Aorta (tissue), 5 donors: ENCODE measurements at regions not wholly inside any gene's neighbourhood (a gene's known extent, or its start where the extent isn't known, plus 50 kb on each side); places are given as distances from the start of the nearest gene placed in this dataset.

ENCODE experiments used
- ATAC-seq: fragments of 200-7000 bp; cut with Tn5 transposase; one replicate; pipeline ENCODE4 v1.9.1; 2022; ENCODE audit warnings: moderate library complexity; ENCODE audit not compliant: low FRiP score
- DNase-seq, 2 donors: peaks; one replicate each; pipeline ENCODE4 v3.0.0-alpha.2; 2020
- H3K27ac ChIP-seq, 2 donors: one replicate each; pipeline ENCODE4 v1.5.1; 2013; ENCODE audit warnings: low read length in 2 of 2, mild to moderate bottlenecking in 2 of 2, moderate library complexity in 2 of 2, control low read depth in 1 of 2, inconsistent platforms in 1 of 2, low read depth in 1 of 2
- H3K27me3 ChIP-seq, 2 donors: one replicate each; pipeline ENCODE4 v1.6.1; 2013; ENCODE audit warnings: control low read depth in 1 of 2, low read length in 1 of 2, mild to moderate bottlenecking in 1 of 2, moderate library complexity in 1 of 2; ENCODE audit not compliant: insufficient read depth in 2 of 2, control insufficient read depth in 1 of 2
- H3K36me3 ChIP-seq, 2 donors: one replicate each; pipeline ENCODE4 v1.6.1; 2013; ENCODE audit warnings: control low read depth in 1 of 2, low read length in 1 of 2, mild to moderate bottlenecking in 1 of 2; ENCODE audit not compliant: insufficient read depth in 2 of 2, control insufficient read depth in 1 of 2
- H3K4me1 ChIP-seq, 2 donors: one replicate each; pipeline ENCODE4 v1.6.1; 2013; ENCODE audit warnings: low read length in 2 of 2, control low read depth in 1 of 2, mild to moderate bottlenecking in 1 of 2, moderate library complexity in 1 of 2; ENCODE audit not compliant: insufficient read depth in 2 of 2, control insufficient read depth in 1 of 2
- H3K4me3 ChIP-seq, 2 donors: one replicate each; pipeline ENCODE4 v1.5.1; 2013; ENCODE audit warnings: low read length in 2 of 2, control low read depth in 1 of 2, mild to moderate bottlenecking in 1 of 2
- H3K9me3 ChIP-seq: one replicate; pipeline ENCODE4 v1.6.1; 2013; ENCODE audit warnings: mild to moderate bottlenecking, low read length; ENCODE audit not compliant: control insufficient read depth
- WGBS, 2 donors: extraction: QIAGEN DNeasy Blood & Tissue Kit; methylation state at CpG; one replicate each; pipeline ENCODE4 v1.1.7; 2013; 5-methylcytosine and 5-hydroxymethylcytosine counted together
- intact Hi-C, 2 donors: fragments of 100-400 bp; cut with DNase I; formaldehyde crosslinking; loops; one replicate each; pipeline versions ENCODE4 v1.14.2 to v1.15.0; 2022
- donor health status: healthy with polysubstance abuse.
- donor health status: Bipolar disorder and iron deficiency.
- donor health status: DM: no; HTN: no; CAD: no.
- donor health status: DM: no; HTN: no; CAD: no.
- donor health status: DM: yes; HTN: yes; CAD: no.

DNA sequence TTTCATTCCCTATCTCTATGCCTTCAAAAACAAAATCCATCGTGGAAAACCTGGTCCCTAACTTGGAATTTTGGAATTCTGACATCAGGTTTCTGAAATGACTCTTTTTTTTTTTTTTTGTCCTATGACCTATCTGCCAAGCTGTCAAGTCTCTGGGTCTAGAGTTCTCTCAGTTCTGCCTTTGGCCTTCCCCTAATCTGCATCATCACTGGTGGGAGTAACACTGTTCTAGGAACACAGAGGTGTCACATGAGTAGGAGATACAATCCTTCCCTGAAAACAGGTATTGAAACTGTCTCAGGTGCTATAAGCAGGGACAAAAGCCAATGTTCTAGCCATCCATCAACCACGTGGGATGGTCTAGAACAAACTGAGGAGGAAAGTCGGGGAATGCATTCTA, 142.0 kb upstream of the ATP1B1 start:
- Histone ChIP-seq H3K27me3 (no peaks in the 10 kb centered on the region), H3K9me3 (no peaks in the 10 kb centered on the region), H3K27ac (no peak overlapping the region), H3K4me3 (no peak overlapping the region), H3K36me3 (no peaks in the 10 kb centered on the region), H3K4me1 (no peaks in the 10 kb centered on the region)
- intact Hi-C loops = no loop called here
- 88 to 93% methylated on average over 3 of the region's 3 CpGs for WGBS, 2 donors
- DNase-seq (no peak), ATAC-seq (no peak)

DNA sequence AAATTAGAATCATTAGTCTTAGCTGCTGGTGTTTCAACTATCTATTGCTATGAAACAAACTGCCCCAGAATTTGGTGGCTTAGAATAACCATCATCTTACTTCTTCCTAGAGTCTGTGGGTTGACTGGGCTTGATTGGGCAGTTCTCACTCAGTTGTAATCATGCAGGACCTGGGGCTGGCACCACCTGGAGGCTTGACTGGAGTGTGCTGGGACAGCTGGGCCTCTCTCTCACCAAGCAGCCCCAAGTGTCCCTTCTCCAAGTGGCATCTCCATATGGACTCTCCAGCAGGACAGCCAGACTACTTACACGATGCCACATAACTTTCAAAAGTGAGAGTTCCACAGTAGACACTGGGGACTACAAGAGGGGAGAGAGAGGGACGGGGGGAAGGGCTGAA, 140.3 kb upstream of the ATP1B1 start:
- H3K4me3 ChIP-seq = no peak overlapping the region
- DNase-seq = no peak
- no peak for ATAC-seq
- no peaks in the 10 kb centered on the region for H3K9me3 ChIP-seq
- no peaks in the 10 kb centered on the region for H3K4me1 ChIP-seq
- WGBS, 2 donors = 74 to 83% methylated on average over 2 of the region's 2 CpGs
- H3K27ac ChIP-seq = no peak overlapping the region
- intact Hi-C loops = no loop called here
- no peaks in the 10 kb centered on the region for H3K36me3 ChIP-seq
- no peaks in the 10 kb centered on the region for H3K27me3 ChIP-seq

DNA sequence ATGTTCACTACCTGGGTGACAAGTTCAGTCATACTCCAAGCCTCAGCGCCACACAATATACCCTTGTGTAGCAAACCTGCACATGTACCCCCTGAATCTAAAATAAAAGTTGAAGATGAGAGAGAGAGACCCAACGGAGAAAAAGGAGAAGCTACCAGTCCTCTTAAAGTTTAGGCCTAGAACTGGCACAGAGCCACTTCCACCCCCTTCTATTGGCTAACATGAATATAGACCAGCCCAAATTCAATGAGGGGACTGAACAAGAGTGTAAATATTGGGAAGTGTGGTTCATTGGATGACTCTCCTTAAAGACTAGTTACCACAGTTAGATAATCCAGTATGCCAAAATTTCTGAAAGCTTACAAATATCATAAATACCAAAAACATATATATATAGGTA, 139.9 kb upstream of the ATP1B1 start:
- Histone ChIP-seq H3K36me3 (no peaks in the 10 kb centered on the region), H3K9me3 (no peaks in the 10 kb centered on the region), H3K4me1 (no peaks in the 10 kb centered on the region), H3K27ac (no peak overlapping the region), H3K27me3 (no peaks in the 10 kb centered on the region), H3K4me3 (no peak overlapping the region)
- WGBS, 2 donors = 92% methylated on average over 2 of the region's 2 CpGs
- intact Hi-C loops = no loop called here
- ATAC-seq (no peak), DNase-seq (no peak)

DNA sequence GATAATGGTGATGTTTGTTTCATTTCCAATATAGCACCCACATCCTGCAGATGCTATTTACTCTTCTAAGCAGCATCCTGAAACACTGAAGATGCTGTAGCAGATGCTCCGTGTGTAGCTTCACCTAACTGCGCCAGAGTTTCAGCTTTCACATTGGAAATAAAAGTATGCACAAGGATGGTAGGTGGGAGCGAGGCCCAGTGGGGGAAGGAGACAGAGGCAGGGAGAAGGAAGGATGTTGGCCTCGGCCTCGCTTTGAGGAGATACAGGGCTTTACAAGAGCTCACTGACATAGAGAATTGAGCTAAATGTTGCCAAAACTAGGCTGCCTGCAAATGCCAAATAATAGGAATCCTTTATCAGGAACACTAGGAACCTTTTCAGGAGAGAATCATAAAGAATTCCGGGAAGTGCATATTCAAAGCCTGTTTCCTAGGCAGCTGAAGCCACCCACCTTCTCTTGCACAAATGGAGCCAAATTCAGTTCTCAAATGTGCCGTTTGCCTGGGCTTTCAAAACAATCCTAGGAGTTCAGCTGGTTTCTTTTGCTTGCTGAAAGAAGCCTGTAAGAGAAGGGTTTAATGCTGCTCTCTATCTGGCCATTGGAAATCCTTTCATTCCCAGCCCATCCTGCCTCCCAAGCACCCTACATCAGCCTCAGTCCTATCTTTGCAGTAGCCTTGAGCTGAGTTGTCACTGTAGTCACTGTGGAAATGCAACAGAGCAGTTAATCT, 135.4 kb upstream of the ATP1B1 start:
- DNase-seq (no peak), ATAC-seq (no peak)
- WGBS, 2 donors = 62 to 64% methylated on average over 7 of the region's 7 CpGs
- Histone ChIP-seq H3K27me3 (no peaks in the 10 kb centered on the region), H3K4me1 (no peaks in the 10 kb centered on the region), H3K9me3 (no peaks in the 10 kb centered on the region), H3K27ac (no peak overlapping the region), H3K4me3 (no peak overlapping the region), H3K36me3 (no peaks in the 10 kb centered on the region)
- intact Hi-C loops = no loop called here

GRCh38 chr1:168972225-168972624, 134.3 kb upstream of the ATP1B1 start:
- intact Hi-C loops = no loop called here
- WGBS, 2 donors = 89 to 90% methylated on average over 4 of the region's 4 CpGs
- DNase-seq (no peak), ATAC-seq (no peak)
- H3K27ac ChIP-seq = no peak overlapping the region
- no peak overlapping the region for H3K4me3 ChIP-seq
- H3K27me3 ChIP-seq = no peaks in the 10 kb centered on the region
- no peaks in the 10 kb centered on the region for H3K36me3 ChIP-seq
- H3K4me1 ChIP-seq = no peaks in the 10 kb centered on the region
- H3K9me3 ChIP-seq = no peaks in the 10 kb centered on the region

DNA sequence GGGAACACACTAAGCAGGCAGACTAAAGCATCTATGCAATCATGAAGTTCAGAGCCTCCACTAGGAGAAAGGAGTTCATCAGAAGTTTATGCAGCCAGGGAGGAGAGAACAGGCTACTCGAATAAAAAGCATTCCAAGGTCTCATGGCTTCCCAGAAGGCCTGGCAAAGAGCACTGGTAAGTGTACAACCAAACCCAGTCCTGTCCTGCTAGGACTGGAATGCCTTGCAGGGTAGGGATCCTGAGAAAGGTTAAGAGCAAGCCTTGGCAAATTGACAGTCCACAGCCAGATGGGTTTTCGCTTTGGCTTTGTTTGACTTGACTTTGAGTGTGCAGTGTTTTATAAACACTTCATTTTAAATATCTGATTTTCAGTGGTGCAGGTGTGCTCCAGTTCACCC, 133.6 kb upstream of the ATP1B1 start:
- intact Hi-C loops = no loop called here
- H3K27ac ChIP-seq = no peak overlapping the region
- ATAC-seq (no peak), DNase-seq (no peak)
- no peaks in the 10 kb centered on the region for H3K36me3 ChIP-seq
- H3K4me3 ChIP-seq = no peak overlapping the region
- H3K9me3 ChIP-seq = no peaks in the 10 kb centered on the region
- 55 to 57% methylated on average over 2 of the region's 2 CpGs for WGBS, 2 donors
- H3K27me3 ChIP-seq = no peaks in the 10 kb centered on the region
- no peaks in the 10 kb centered on the region for H3K4me1 ChIP-seq

DNA sequence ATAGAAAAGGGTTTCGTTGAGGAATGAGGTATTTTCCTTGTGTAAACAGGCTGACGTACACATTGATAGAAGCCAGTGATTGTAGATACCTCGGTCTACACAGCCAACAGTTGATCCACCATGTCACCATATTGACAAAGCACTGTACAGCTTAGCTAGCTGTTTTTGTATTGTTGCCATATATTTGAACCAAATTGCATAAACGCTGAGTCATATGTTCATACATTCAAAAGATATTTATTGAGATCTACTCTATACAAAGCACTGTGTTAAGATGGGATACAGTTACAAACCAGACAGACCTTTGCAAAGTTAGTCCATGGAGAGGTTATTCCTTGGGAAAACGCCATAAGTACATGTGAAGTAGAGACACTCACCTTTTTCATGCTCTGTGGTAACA, 132.4 kb upstream of the ATP1B1 start:
- no peak for ATAC-seq
- H3K4me1 ChIP-seq = peaks cover 0 to 3% of the 10 kb centered on the region in 2 donors

DNA sequence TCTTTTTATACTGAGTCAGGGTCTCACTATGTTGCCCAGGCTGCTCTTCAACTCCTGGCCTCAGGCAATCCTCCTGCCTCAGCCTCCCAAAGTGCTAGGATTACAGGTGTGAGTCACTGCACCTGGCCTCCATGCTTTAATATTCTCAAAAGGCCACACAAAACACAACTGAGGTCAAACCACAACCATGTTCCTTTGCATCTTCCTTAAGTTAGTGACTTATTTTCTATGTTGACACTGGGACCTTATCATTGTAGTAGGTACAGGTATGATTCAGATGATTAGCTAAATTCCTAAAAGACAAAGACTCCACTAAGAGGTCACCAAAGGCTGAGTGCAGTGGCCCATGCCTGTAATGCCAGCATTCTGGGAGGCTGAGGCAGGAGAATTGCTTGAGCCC, 131.9 kb upstream of the ATP1B1 start:
- Histone ChIP-seq H3K36me3 (no peaks in the 10 kb centered on the region), H3K4me3 (no peak overlapping the region), H3K27ac (no peak overlapping the region), H3K4me1 (peaks cover 0 to 3% of the 10 kb centered on the region in 2 donors), H3K9me3 (no peaks in the 10 kb centered on the region), H3K27me3 (no peaks in the 10 kb centered on the region)
- intact Hi-C loops = no loop called here
- no peak for ATAC-seq
- no peak for DNase-seq

More for the DNA sequence above, 132.4 kb upstream of the ATP1B1 start:
- intact Hi-C loops = no loop called here
- DNase-seq = no peak
- Histone ChIP-seq H3K36me3 (no peaks in the 10 kb centered on the region), H3K27ac (no peak overlapping the region), H3K27me3 (no peaks in the 10 kb centered on the region), H3K4me3 (no peak overlapping the region), H3K9me3 (no peaks in the 10 kb centered on the region)
- WGBS, 2 donors = 75 to 86% methylated on average over 5 of the region's 5 CpGs

DNA sequence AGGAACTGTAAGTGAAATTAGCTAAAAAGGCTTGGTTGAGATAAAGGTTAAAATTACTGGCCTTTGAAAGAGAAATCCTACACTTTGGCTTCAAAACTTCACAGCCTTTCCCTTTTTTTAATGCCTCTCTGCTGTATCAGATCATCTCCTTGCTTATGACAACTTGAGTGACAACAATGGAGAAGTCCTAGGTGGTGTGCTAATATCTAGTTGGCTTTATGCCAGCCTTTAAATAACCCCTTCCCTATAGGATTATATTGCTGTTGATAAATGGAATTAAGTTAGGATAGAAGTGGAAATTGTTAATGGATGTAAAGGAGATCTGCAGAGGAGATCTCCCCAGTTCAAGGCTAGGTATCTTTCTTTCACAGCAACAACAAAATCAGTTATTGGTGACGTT, 130.2 kb upstream of the ATP1B1 start:
- DNase-seq (no peak), ATAC-seq (no peak)
- intact Hi-C loops = no loop called here
- 75 to 87% methylated on average over 1 of the region's 1 CpG for WGBS, 2 donors
- H3K27me3 ChIP-seq = no peaks in the 10 kb centered on the region
- no peak overlapping the region for H3K4me3 ChIP-seq
- peaks cover 0 to 3% of the 10 kb centered on the region in 2 donors for H3K4me1 ChIP-seq
- H3K27ac ChIP-seq = no peak overlapping the region
- no peaks in the 10 kb centered on the region for H3K36me3 ChIP-seq
- no peaks in the 10 kb centered on the region for H3K9me3 ChIP-seq
